ENCODE measurements at regions not wholly inside any gene's neighbourhood (a gene's known extent, or its start where the extent isn't known, plus 50 kb on each side); places are given as distances from the start of the nearest gene placed in this dataset.

DNA sequence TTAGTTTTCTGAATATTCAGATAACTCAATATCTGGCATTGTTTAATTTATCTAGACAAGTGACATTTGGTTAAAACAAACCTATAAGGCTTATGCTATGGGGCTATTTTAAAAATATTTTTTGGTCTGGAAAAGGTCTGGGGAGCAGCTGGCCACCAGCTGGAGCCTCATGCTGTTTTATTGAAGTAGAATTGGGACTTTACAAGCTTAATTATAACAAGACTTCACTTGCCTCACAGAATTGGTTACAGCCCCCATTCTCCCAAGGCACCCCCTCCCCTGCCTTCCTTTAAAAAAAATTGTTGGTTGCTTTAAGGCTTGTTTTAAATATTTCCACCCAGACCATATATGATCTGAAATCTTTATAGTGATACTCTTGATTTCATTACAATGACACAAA is 453.9 kb downstream of the ADAMTS20 start:
- TF ChIP-seq JUN (CRISPR knock-in tag; IDR thresholded peaks at IDR 0.05) (no peak), NR1H2 (CRISPR knock-in tag; IDR thresholded peaks at IDR 0.05) (no peak), CTCF (IDR thresholded peaks at IDR 0.05) (no peak), MLX (CRISPR knock-in tag; IDR thresholded peaks at IDR 0.05) (no peak), IRF2 (CRISPR knock-in tag; IDR thresholded peaks at IDR 0.05; ENCODE audit: borderline replicate concordance, low read depth) (no peak), E2F1 (CRISPR knock-in tag; IDR thresholded peaks at IDR 0.05) (no peak), CBFB (CRISPR knock-in tag; IDR thresholded peaks at IDR 0.05; ENCODE audit: low read depth) (no peak), SP1 (CRISPR knock-in tag; conservative IDR thresholded peaks at IDR 0.05) (no peak), ATF3 (CRISPR knock-in tag; conservative IDR thresholded peaks at IDR 0.05) (no peak), ZNF219 (CRISPR knock-in tag; IDR thresholded peaks at IDR 0.05; ENCODE audit: borderline replicate concordance) (no peak)
- TF ChIP-seq, protein P1, sequence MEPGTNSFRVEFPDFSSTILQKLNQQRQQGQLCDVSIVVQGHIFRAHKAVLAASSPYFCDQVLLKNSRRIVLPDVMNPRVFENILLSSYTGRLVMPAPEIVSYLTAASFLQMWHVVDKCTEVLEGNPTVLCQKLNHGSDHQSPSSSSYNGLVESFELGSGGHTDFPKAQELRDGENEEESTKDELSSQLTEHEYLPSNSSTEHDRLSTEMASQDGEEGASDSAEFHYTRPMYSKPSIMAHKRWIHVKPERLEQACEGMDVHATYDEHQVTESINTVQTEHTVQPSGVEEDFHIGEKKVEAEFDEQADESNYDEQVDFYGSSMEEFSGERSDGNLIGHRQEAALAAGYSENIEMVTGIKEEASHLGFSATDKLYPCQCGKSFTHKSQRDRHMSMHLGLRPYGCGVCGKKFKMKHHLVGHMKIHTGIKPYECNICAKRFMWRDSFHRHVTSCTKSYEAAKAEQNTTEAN (CRISPR knock-in tag; IDR thresholded peaks at IDR 0.05) = no peak
- TF ChIP-seq, protein P2, sequence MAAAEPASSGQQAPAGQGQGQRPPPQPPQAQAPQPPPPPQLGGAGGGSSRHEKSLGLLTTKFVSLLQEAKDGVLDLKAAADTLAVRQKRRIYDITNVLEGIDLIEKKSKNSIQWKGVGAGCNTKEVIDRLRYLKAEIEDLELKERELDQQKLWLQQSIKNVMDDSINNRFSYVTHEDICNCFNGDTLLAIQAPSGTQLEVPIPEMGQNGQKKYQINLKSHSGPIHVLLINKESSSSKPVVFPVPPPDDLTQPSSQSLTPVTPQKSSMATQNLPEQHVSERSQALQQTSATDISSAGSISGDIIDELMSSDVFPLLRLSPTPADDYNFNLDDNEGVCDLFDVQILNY (CRISPR knock-in tag; IDR thresholded peaks at IDR 0.05) = no peak
- TF ChIP-seq, protein P3, sequence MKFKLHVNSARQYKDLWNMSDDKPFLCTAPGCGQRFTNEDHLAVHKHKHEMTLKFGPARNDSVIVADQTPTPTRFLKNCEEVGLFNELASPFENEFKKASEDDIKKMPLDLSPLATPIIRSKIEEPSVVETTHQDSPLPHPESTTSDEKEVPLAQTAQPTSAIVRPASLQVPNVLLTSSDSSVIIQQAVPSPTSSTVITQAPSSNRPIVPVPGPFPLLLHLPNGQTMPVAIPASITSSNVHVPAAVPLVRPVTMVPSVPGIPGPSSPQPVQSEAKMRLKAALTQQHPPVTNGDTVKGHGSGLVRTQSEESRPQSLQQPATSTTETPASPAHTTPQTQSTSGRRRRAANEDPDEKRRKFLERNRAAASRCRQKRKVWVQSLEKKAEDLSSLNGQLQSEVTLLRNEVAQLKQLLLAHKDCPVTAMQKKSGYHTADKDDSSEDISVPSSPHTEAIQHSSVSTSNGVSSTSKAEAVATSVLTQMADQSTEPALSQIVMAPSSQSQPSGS (CRISPR knock-in tag; IDR thresholded peaks at IDR 0.05; ENCODE audit: borderline replicate concordance, low read depth) = no peak
- TF ChIP-seq, protein P4, sequence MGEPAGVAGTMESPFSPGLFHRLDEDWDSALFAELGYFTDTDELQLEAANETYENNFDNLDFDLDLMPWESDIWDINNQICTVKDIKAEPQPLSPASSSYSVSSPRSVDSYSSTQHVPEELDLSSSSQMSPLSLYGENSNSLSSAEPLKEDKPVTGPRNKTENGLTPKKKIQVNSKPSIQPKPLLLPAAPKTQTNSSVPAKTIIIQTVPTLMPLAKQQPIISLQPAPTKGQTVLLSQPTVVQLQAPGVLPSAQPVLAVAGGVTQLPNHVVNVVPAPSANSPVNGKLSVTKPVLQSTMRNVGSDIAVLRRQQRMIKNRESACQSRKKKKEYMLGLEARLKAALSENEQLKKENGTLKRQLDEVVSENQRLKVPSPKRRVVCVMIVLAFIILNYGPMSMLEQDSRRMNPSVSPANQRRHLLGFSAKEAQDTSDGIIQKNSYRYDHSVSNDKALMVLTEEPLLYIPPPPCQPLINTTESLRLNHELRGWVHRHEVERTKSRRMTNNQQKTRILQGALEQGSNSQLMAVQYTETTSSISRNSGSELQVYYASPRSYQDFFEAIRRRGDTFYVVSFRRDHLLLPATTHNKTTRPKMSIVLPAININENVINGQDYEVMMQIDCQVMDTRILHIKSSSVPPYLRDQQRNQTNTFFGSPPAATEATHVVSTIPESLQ (CRISPR knock-in tag; IDR thresholded peaks at IDR 0.05) = no peak

Measured in WTC11 (cell line).